Mesothelial cell of epicardium (in vitro differentiated cells): ENCODE measurements at regions not wholly inside any gene's neighbourhood (a gene's known extent, or its start where the extent isn't known, plus 50 kb on each side); places are given as distances from the start of the nearest gene placed in this dataset.

Experiments used
- DNase-seq, 2 experiments: peaks; one replicate each; pipeline ENCODE4 v3.0.0; 2021; ENCODE audit warnings: low spot score in 2 of 2; ENCODE audit not compliant: unreplicated experiment in 2 of 2
- H3K27ac Mint-ChIP-seq: 2 replicates; pipeline ENCODE4 v1.8.0; 2021; ENCODE audit warnings: mixed read lengths
- H3K27me3 Mint-ChIP-seq: 2 replicates; pipeline ENCODE4 v1.8.0; 2021; ENCODE audit warnings: low read depth, mixed read lengths
- H3K36me3 Mint-ChIP-seq: 2 replicates; pipeline ENCODE4 v1.8.0; 2021; ENCODE audit warnings: mixed read lengths
- H3K4me1 Mint-ChIP-seq: 2 replicates; pipeline ENCODE4 v1.8.0; 2021; ENCODE audit warnings: mixed read lengths
- H3K4me3 Mint-ChIP-seq: 2 replicates; pipeline ENCODE4 v1.8.0; 2021; ENCODE audit warnings: mild to moderate bottlenecking, moderate library complexity, mixed read lengths
- H3K9me3 Mint-ChIP-seq: 2 replicates; pipeline ENCODE4 v1.8.0; 2021; ENCODE audit warnings: mixed read lengths
- CTCF ChIP-seq: fragments of 200-600 bp; sonication (generic); IDR thresholded peaks from one replicate; pipeline ENCODE4 v1.5.0; 2021; ENCODE audit warnings: antibody characterized with exemption; ENCODE audit not compliant: unreplicated experiment

GRCh38 chr6:163646133-163646532 is 231.6 kb downstream of the QKI start:
- no peaks in the 10 kb centered on the region for H3K36me3 Mint-ChIP-seq
- H3K4me1 Mint-ChIP-seq = no peaks in the 10 kb centered on the region
- no peak for TF ChIP-seq CTCF

GRCh38 chr6:163645560-163645959 is 231.0 kb downstream of the QKI start:
- DNase-seq = no peak
- H3K4me1 Mint-ChIP-seq = no peaks in the 10 kb centered on the region

More at GRCh38 chr6:163646133-163646532, 231.6 kb downstream of the QKI start:
- H3K4me3 Mint-ChIP-seq = no peak overlapping the region
- H3K9me3 Mint-ChIP-seq = no peaks in the 10 kb centered on the region
- H3K27ac Mint-ChIP-seq = no peak overlapping the region
- DNase-seq = no peak
- no peaks in the 10 kb centered on the region for H3K27me3 Mint-ChIP-seq

GRCh38 chr6:163643866-163644265 is 229.3 kb downstream of the QKI start:
- no peaks in the 10 kb centered on the region for H3K4me1 Mint-ChIP-seq
- H3K4me3 Mint-ChIP-seq = no peak overlapping the region
- no peaks in the 10 kb centered on the region for H3K9me3 Mint-ChIP-seq
- no peaks in the 10 kb centered on the region for H3K27me3 Mint-ChIP-seq
- no peak for TF ChIP-seq CTCF
- no peak overlapping the region for H3K27ac Mint-ChIP-seq
- H3K36me3 Mint-ChIP-seq = no peaks in the 10 kb centered on the region
- DNase-seq = no peak

More at GRCh38 chr6:163645560-163645959, 231.0 kb downstream of the QKI start:
- Mint-ChIP-seq H3K27ac (no peak overlapping the region), H3K36me3 (no peaks in the 10 kb centered on the region), H3K9me3 (no peaks in the 10 kb centered on the region), H3K4me3 (no peak overlapping the region), H3K27me3 (no peaks in the 10 kb centered on the region)
- TF ChIP-seq CTCF = no peak

GRCh38 chr6:163641706-163642105 is 227.2 kb downstream of the QKI start:
- H3K27me3 Mint-ChIP-seq = peaks cover 3% of the 10 kb centered on the region
- H3K9me3 Mint-ChIP-seq = no peaks in the 10 kb centered on the region
- TF ChIP-seq CTCF = no peak
- no peaks in the 10 kb centered on the region for H3K4me1 Mint-ChIP-seq
- no peak overlapping the region for H3K4me3 Mint-ChIP-seq
- no peak for DNase-seq
- H3K27ac Mint-ChIP-seq = no peak overlapping the region
- H3K36me3 Mint-ChIP-seq = no peaks in the 10 kb centered on the region

- no peak overlapping the region for H3K27ac Mint-ChIP-seq
- H3K36me3 Mint-ChIP-seq = no peaks in the 10 kb centered on the region
- no peaks in the 10 kb centered on the region for H3K4me1 Mint-ChIP-seq
- TF ChIP-seq CTCF = no peak
- no peak for DNase-seq
- H3K27me3 Mint-ChIP-seq = peaks cover 3% of the 10 kb centered on the region
- no peak overlapping the region for H3K4me3 Mint-ChIP-seq
- H3K9me3 Mint-ChIP-seq = no peaks in the 10 kb centered on the region
These were observed 226.1 kb downstream of the QKI start for GRCh38 chr6:163640641-163641040.

GRCh38 chr6:163637524-163637923 is 223.0 kb downstream of the QKI start:
- H3K9me3 Mint-ChIP-seq = peaks cover under 1% of the 10 kb centered on the region
- H3K27me3 Mint-ChIP-seq = peaks cover 3% of the 10 kb centered on the region
- TF ChIP-seq CTCF = no peak
- no peak for DNase-seq
- H3K27ac Mint-ChIP-seq = no peak overlapping the region
- no peaks in the 10 kb centered on the region for H3K36me3 Mint-ChIP-seq
- no peak overlapping the region for H3K4me3 Mint-ChIP-seq
- H3K4me1 Mint-ChIP-seq = peaks cover 2% of the 10 kb centered on the region
